Cardiac muscle cell (in vitro differentiated cells and primary cell): ENCODE measurements at regions not wholly inside any gene's neighbourhood (a gene's known extent, or its start where the extent isn't known, plus 50 kb on each side); places are given as distances from the start of the nearest gene placed in this dataset.
"Not testable (repeated sequence)": the region's sequence is repeated elsewhere in the genome, so short reads cannot be mapped to it uniquely, and the experiment has no call there.

Experiments
- DNase-seq, 2 donors: peaks; one replicate each; pipeline versions ENCODE4 v3.0.0 to v3.0.0-alpha.2; 2010 to 2017; ENCODE audit warnings: low read depth in 1 of 2, low spot score in 1 of 2
- H3K27ac ChIP-seq: fragments of 200-600 bp; sonication (generic); 2 replicates; pipeline ENCODE4 v1.5.1; 2016
- H3K27me3 ChIP-seq: fragments of 200-600 bp; sonication (generic); 2 replicates; pipeline ENCODE4 v1.6.0; 2016; ENCODE audit warnings: control low read depth
- H3K36me3 ChIP-seq: fragments of 200-600 bp; sonication (generic); 2 replicates; pipeline ENCODE4 v1.5.1; 2016; ENCODE audit warnings: control low read depth
- H3K4me1 ChIP-seq: fragments of 200-600 bp; sonication (generic); 2 replicates; pipeline ENCODE4 v1.8.1; 2017; ENCODE audit warnings: low read depth, mild to moderate bottlenecking, mixed run types
- H3K4me3 ChIP-seq: fragments of 200-600 bp; sonication (generic); 2 replicates; pipeline ENCODE4 v1.5.1; 2016; ENCODE audit warnings: mild to moderate bottlenecking
- H3K9me3 ChIP-seq: fragments of 200-600 bp; sonication (generic); 2 replicates; pipeline ENCODE4 v1.5.1; 2017; ENCODE audit warnings: low read depth, mild to moderate bottlenecking, control low read depth
- CTCF ChIP-seq: IDR thresholded peaks from 2 replicates; pipeline ENCODE4 v1.5.1; 2012; ENCODE audit warnings: low read depth, mild to moderate bottlenecking, low read length

GRCh38 chr2:238523158-238524110 lies 96.7 kb downstream of the ASB1 start:
- Histone ChIP-seq H3K36me3 (no peaks in the 10 kb centered on the region), H3K4me3 (no peak overlapping the region), H3K27me3 (no peaks in the 10 kb centered on the region), H3K9me3 (peaks cover 6% of the 10 kb centered on the region), H3K4me1 (no peaks in the 10 kb centered on the region), H3K27ac (no peak overlapping the region)
- DNase-seq, result peak in 1 of 2 donors; percentile 26
- TF ChIP-seq CTCF, result peak; percentile 35

GRCh38 chr2:238524426-238524983 lies 97.8 kb downstream of the ASB1 start:
- Histone ChIP-seq H3K36me3 (no peaks in the 10 kb centered on the region), H3K27ac (no peak overlapping the region), H3K27me3 (no peaks in the 10 kb centered on the region), H3K4me1 (no peaks in the 10 kb centered on the region), H3K9me3 (peaks cover 6% of the 10 kb centered on the region), H3K4me3 (no peak overlapping the region)
- TF ChIP-seq CTCF, result no peak
- DNase-seq, result no peak

DNA sequence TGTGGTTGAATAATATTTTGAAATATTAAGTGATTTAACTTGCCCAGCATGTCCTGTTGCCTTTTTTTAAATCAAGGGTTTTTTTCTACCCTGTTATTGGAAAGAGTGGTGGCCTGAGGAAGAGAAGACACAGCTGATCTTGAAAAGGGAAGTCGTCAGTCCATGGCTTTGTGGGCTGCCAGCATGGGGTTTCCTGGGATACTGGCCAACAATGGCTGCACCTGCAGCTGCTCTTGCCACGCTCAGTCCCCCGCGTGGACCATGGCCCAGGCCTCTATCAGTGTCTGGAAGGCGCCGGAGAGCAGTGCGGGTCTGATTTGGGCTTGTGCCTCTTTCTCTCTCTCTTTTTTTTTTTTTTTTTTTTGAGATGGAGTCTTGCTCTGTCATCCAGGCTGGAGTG lies 99.3 kb downstream of the ASB1 start:
- TF ChIP-seq CTCF, result no peak
- H3K27ac ChIP-seq, result no peak overlapping the region
- H3K4me1 ChIP-seq, result no peaks in the 10 kb centered on the region

DNA sequence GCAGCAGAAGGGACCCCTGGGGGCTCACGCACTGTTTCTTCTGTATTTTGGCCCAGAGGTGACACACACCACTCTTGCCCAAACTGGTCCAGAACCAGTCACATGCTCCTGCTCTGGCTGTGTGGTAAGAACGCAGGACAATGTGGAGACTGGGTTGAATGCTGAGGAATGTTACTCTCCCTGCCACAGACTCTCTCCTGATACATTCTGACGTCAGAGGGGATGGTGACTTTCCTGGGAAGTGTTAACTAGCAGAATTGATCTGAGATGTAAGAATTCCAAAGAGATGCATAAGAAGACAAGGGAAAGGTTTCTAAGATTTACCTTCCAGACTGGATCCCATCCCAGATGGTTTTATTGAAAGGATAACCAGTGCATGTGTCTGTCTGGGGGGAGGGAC lies 100.8 kb downstream of the ASB1 start:
- DNase-seq, result peak in 1 of 2 donors; percentile 35
- Histone ChIP-seq H3K4me1 (no peaks in the 10 kb centered on the region), H3K36me3 (no peaks in the 10 kb centered on the region), H3K4me3 (no peak overlapping the region), H3K27me3 (no peaks in the 10 kb centered on the region), H3K9me3 (peaks cover 6% of the 10 kb centered on the region), H3K27ac (no peak overlapping the region)
- TF ChIP-seq CTCF, result no peak

More for the DNA sequence above, 99.3 kb downstream of the ASB1 start:
- Histone ChIP-seq H3K4me3 (no peak overlapping the region), H3K27me3 (no peaks in the 10 kb centered on the region), H3K36me3 (no peaks in the 10 kb centered on the region), H3K9me3 (peaks cover 6% of the 10 kb centered on the region)
- DNase-seq, result no peak

DNA sequence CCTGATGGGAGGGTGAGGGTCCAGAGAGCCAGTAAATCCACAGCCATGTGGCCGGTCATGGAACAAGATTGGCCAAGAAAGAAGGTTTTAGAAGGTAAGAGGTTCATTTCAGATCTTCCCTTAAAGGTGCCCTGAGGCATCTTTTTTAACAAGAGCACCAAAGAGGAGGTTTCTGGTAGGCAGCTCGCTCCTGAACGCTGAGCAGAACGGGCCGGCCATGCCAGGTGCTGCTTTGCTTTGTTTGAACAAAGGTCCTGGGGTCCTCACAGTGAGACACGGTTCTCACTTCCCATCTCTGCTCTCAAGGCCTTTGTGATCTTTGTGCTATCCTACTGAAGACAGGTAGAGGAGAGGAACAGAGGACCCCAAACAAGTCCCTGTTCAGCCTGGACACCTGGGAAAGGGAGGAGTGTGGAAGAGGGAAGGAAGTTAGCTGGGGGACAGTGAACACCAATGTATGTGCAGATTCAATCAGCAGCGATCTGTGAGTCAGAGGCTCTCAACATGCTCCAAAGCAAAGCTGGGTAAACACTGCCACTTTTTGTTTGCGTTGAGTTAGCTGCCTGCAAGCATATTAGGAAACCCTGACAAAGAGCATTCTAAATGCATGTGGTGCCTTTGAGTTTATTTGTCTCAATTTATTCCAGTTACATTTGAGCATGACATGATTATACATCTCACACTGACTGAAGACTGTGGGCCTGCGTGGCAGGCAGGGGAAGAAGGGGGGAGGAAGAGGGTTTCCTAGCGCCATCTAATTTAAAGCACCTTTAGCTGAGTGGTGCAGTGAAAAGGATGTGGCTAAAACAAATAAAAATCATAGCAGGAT lies 102.4 kb downstream of the ASB1 start:
- H3K4me3 ChIP-seq, result no peak overlapping the region
- H3K27ac ChIP-seq, result no peak overlapping the region
- no peak for TF ChIP-seq CTCF
- peaks cover 6% of the 10 kb centered on the region for H3K9me3 ChIP-seq
- H3K4me1 ChIP-seq, result no peaks in the 10 kb centered on the region
- DNase-seq, result peak in 1 of 2 donors; percentile 26
- H3K36me3 ChIP-seq, result no peaks in the 10 kb centered on the region
- no peaks in the 10 kb centered on the region for H3K27me3 ChIP-seq

DNA sequence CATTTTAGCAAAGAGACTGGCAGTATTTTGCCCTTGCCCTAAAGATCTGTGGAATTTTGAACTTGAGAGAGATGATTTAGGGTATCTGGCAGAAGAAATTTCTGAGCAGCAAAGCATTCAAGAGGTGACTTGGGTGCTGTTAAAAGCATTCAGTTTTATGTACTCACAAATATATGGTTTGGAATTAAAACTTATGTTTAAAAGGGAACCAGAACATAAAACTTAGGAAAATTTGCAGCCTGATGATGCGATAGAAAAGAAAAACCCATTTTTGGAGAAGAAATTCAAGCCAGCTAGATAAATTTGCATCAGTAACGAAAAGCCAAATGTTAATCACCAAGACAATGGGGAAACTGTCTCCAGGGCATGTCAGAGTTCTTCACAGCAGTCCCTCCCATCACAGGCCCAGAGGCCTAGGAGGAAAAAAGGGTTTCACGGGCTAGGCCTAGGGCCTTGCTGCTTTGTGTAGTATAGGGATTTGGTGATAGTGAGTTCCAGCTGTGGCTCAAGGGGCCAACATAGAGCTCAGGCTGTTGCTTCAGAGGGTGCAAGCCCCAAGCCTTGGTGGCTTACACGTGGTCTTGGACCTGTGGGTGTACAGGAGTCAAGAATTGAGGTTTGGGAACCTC lies 104.4 kb downstream of the ASB1 start:
- H3K9me3 ChIP-seq, H3K27me3 ChIP-seq, H3K4me1 ChIP-seq, H3K27ac ChIP-seq, H3K4me3 ChIP-seq, DNase-seq, H3K36me3 ChIP-seq: not testable (repeated sequence)

DNA sequence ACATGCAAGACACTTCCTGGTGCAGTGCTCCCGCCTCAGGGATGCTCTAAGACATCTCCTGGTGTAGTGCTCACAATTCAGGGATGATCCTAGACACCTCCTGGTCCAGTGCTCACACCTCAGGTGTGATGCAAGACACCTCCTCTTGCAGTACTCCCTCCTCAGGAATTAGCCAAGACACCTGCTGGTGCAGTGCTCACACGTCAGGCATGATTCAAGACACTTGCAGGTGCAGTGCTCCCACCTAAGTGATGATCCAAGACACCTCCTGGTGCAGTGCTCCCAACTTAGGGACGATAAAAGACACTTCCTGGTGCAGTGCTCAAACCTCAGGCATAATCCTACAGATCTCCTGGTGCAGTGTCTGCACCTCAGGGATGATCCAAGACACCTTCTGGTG lies 117.0 kb downstream of the ASB1 start:
- DNase-seq, H3K27ac ChIP-seq, H3K36me3 ChIP-seq, H3K27me3 ChIP-seq, H3K9me3 ChIP-seq, H3K4me1 ChIP-seq, H3K4me3 ChIP-seq: not testable (repeated sequence)
